ENCODE measurements at regions not wholly inside any gene's neighbourhood (a gene's known extent, or its start where the extent isn't known, plus 50 kb on each side); places are given as distances from the start of the nearest gene placed in this dataset.

DNA sequence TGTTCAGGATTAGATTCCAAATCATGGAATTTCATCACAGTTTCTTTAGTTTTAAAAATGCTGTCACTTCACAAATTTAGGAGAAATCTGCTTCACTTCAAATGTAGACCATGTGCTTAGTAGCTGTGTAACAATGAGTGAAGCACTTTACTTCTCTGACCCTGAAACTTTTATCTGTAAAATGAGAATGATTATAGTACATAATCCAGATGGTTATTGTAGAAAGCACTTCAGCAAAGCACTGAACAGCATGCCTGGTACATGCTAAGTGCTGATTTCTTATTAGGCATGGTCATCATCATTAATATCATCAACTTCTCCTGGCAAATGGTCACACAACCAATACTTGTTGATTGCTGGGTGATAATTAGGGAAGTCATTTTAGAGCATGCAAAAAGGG is 705.0 kb downstream of the EPHA7 start:
- TF ChIP-seq, protein P1, sequence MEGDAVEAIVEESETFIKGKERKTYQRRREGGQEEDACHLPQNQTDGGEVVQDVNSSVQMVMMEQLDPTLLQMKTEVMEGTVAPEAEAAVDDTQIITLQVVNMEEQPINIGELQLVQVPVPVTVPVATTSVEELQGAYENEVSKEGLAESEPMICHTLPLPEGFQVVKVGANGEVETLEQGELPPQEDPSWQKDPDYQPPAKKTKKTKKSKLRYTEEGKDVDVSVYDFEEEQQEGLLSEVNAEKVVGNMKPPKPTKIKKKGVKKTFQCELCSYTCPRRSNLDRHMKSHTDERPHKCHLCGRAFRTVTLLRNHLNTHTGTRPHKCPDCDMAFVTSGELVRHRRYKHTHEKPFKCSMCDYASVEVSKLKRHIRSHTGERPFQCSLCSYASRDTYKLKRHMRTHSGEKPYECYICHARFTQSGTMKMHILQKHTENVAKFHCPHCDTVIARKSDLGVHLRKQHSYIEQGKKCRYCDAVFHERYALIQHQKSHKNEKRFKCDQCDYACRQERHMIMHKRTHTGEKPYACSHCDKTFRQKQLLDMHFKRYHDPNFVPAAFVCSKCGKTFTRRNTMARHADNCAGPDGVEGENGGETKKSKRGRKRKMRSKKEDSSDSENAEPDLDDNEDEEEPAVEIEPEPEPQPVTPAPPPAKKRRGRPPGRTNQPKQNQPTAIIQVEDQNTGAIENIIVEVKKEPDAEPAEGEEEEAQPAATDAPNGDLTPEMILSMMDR (IDR thresholded peaks at IDR 0.05): no peak
- TF ChIP-seq POLR2A (IDR thresholded peaks at IDR 0.05; ENCODE audit: low read length): no peak
- TF ChIP-seq, protein P2, sequence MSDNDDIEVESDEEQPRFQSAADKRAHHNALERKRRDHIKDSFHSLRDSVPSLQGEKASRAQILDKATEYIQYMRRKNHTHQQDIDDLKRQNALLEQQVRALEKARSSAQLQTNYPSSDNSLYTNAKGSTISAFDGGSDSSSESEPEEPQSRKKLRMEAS (IDR thresholded peaks at IDR 0.05): no peak
- TF ChIP-seq, protein P3, sequence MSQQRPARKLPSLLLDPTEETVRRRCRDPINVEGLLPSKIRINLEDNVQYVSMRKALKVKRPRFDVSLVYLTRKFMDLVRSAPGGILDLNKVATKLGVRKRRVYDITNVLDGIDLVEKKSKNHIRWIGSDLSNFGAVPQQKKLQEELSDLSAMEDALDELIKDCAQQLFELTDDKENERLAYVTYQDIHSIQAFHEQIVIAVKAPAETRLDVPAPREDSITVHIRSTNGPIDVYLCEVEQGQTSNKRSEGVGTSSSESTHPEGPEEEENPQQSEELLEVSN (IDR thresholded peaks at IDR 0.05; ENCODE audit: borderline replicate concordance, low read depth): no peak
- TF ChIP-seq, protein P4, sequence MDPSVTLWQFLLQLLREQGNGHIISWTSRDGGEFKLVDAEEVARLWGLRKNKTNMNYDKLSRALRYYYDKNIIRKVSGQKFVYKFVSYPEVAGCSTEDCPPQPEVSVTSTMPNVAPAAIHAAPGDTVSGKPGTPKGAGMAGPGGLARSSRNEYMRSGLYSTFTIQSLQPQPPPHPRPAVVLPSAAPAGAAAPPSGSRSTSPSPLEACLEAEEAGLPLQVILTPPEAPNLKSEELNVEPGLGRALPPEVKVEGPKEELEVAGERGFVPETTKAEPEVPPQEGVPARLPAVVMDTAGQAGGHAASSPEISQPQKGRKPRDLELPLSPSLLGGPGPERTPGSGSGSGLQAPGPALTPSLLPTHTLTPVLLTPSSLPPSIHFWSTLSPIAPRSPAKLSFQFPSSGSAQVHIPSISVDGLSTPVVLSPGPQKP (IDR thresholded peaks at IDR 0.05; ENCODE audit: low read depth, low read length): no peak
- TF ChIP-seq CEBPB (IDR thresholded peaks at IDR 0.05): no peak
- no peak for TF ChIP-seq MAFK (IDR thresholded peaks at IDR 0.05; ENCODE audit: partially characterized antibody)
